ENCODE measurements at regions not wholly inside any gene's neighbourhood (a gene's known extent, or its start where the extent isn't known, plus 50 kb on each side); places are given as distances from the start of the nearest gene placed in this dataset.

- H3K27me3 ChIP-seq: peaks cover 0 to 10% (median 0%) of the 10 kb centered on the region in 7 donors
- H3K27ac ChIP-seq: no peak overlapping the region
- WGBS, 2 donors: 73 to 78% methylated on average over 1 of the region's 1 CpG
- intact Hi-C loops (cut with DNase I): loop anchor here in 1 of 10 donors (10.0 kb wide), 1 partner anchor 763 kb away; no protein-coding TSS in a partner anchor
- no peaks in the 10 kb centered on the region for H3K4me1 ChIP-seq
- DNase-seq: no peak
- no peak for ATAC-seq
- no peaks in the 10 kb centered on the region for H3K36me3 ChIP-seq
- TF ChIP-seq CTCF (IDR thresholded peaks at IDR 0.05): no peak
- peaks cover 0 to 27% (median 9%) of the 10 kb centered on the region in 11 donors for H3K9me3 ChIP-seq
- no peak overlapping the region for H3K4me3 ChIP-seq
Measured at GRCh38 chr9:23887781-23888180, 61.7 kb upstream of the ELAVL2 start.

Data from heart right ventricle (tissue), 16 donors.